OCI-LY7 (cell line): ENCODE measurements at regions not wholly inside any gene's neighbourhood (a gene's known extent, or its start where the extent isn't known, plus 50 kb on each side); places are given as distances from the start of the nearest gene placed in this dataset.

Source experiments
- BruUV-seq: library from RNA; stranded (reverse); fragments of 400-500 nt; replicated peaks from 2 replicates; lab custom pipeline; 2021; lab: Mats Ljungman, UMichigan
- CTCF ChIA-PET: fragments of 300-600 bp; sonication (Branson Sonifier 250); formaldehyde crosslinking; loops from one replicate; lab custom pipeline; 2022; ENCODE audit warnings: antibody characterized with exemption; ENCODE audit not compliant: unreplicated experiment; lab: Charles Lee
- POLR2A ChIA-PET: fragments of 300-600 bp; sonication (Branson Sonifier 250); formaldehyde crosslinking; loops from one replicate; lab custom pipeline; 2022; ENCODE audit warnings: antibody characterized with exemption; lab: Charles Lee
- DNase-seq: peaks from one replicate; pipeline ENCODE4 v3.0.0-alpha.2; 2015; ENCODE audit warnings: low spot score
- H2AFZ ChIP-seq: fragments of 200-600 bp; sonication (generic), shearing (Covaris generic); 2 replicates; pipeline ENCODE4 v1.6.1; 2014; ENCODE audit warnings: mild to moderate bottlenecking, antibody characterized with exemption, low read length, moderate library complexity
- H3K27ac ChIP-seq: fragments of 200-600 bp; sonication (generic); 2 replicates; pipeline ENCODE4 v1.5.1; 2014; ENCODE audit warnings: mixed run types, low read depth, mild to moderate bottlenecking, moderate library complexity, low read length, inconsistent platforms; ENCODE audit not compliant: poor library complexity, severe bottlenecking
- H3K36me3 ChIP-seq: fragments of 200-600 bp; sonication (generic); 2 replicates; pipeline ENCODE4 v1.6.1; 2014; ENCODE audit warnings: mild to moderate bottlenecking, antibody characterized with exemption, low read length, moderate library complexity, mixed read lengths; ENCODE audit not compliant: insufficient read depth
- H3K4me1 ChIP-seq: fragments of 200-600 bp; sonication (generic); 2 replicates; pipeline ENCODE4 v1.5.1; 2014; ENCODE audit warnings: mild to moderate bottlenecking, low read length; ENCODE audit not compliant: insufficient read depth, poor library complexity, severe bottlenecking
- H3K4me2 ChIP-seq: fragments of 200-600 bp; sonication (generic); 2 replicates; pipeline ENCODE4 v1.6.1; 2014; ENCODE audit warnings: mild to moderate bottlenecking, low read length
- H3K4me3 ChIP-seq: fragments of 200-600 bp; sonication (generic); 2 replicates; pipeline ENCODE4 v1.5.1; 2014; ENCODE audit warnings: mild to moderate bottlenecking, low read depth, low read length; ENCODE audit not compliant: poor library complexity, severe bottlenecking
- H3K79me2 ChIP-seq: fragments of 200-600 bp; sonication (generic); 2 replicates; pipeline ENCODE4 v1.6.1; 2016; ENCODE audit warnings: low read depth, mild to moderate bottlenecking, low read length, moderate library complexity, mixed read lengths; ENCODE audit not compliant: insufficient read depth
- H3K9me2 ChIP-seq: fragments of 200-600 bp; sonication (generic); 2 replicates; pipeline ENCODE4 v1.6.1; 2016; ENCODE audit warnings: mild to moderate bottlenecking, low read length, mixed read lengths; ENCODE audit not compliant: insufficient read depth
- H3K9me3 ChIP-seq: fragments of 200-600 bp; sonication (generic); 2 replicates; pipeline ENCODE4 v1.6.1; 2014; ENCODE audit warnings: mild to moderate bottlenecking, mixed run types, low read length, mixed read lengths
- H4K20me1 ChIP-seq: fragments of 200-600 bp; sonication (generic); 2 replicates; pipeline ENCODE4 v1.6.1; 2014; ENCODE audit warnings: mild to moderate bottlenecking, antibody characterized with exemption, low read length, moderate library complexity, mixed read lengths; ENCODE audit not compliant: insufficient read depth
- CTCF ChIP-seq: fragments of 200-600 bp; sonication (generic); conservative IDR thresholded peaks from 2 replicates; pipeline ENCODE4 v1.5.1; 2014; ENCODE audit warnings: mild to moderate bottlenecking, antibody characterized with exemption, low read length, moderate library complexity, mixed read lengths
- EZH2phosphoT487 ChIP-seq: fragments of 200-600 bp; sonication (generic); IDR thresholded peaks from 2 replicates; pipeline ENCODE4 v1.6.1; 2018; ENCODE audit warnings: low read depth, borderline replicate concordance, mild to moderate bottlenecking, mixed run types, antibody characterized with exemption, low read length, moderate library complexity, mixed read lengths
- intact Hi-C: fragments of 100-400 bp; cut with micrococcal nuclease; formaldehyde crosslinking; loops from one replicate; pipeline ENCODE4 v1.10.0; 2022; ENCODE audit not compliant: unreplicated experiment

- no peak overlapping the region for H3K4me3 ChIP-seq
- TF ChIP-seq CTCF (no peak), EZH2phosphoT487 (no peak)
- H3K36me3 ChIP-seq, result no peaks in the 10 kb centered on the region
- no peak for DNase-seq
- H3K27ac ChIP-seq, result no peak overlapping the region
- CTCF ChIA-PET, result no interaction called here
- intact Hi-C loops, result no loop called here
- no peak overlapping the region for H2AFZ ChIP-seq
- no peaks in the 10 kb centered on the region for H3K79me2 ChIP-seq
- BruUV-seq, result no TSS peak
- no peaks in the 10 kb centered on the region for H3K9me3 ChIP-seq
- no peaks in the 10 kb centered on the region for H3K4me1 ChIP-seq
- H3K9me2 ChIP-seq, result no peaks in the 10 kb centered on the region
- POLR2A ChIA-PET, result no interaction called here
- no peak overlapping the region for H3K4me2 ChIP-seq
- no peaks in the 10 kb centered on the region for H4K20me1 ChIP-seq
Observed at GRCh38 chr22:48478529-48479265, 1349.0 kb downstream of the BRD1 start.

- no TSS peak for BruUV-seq
- H4K20me1 ChIP-seq, result no peaks in the 10 kb centered on the region
- no peaks in the 10 kb centered on the region for H3K9me3 ChIP-seq
- no peak for DNase-seq
- ChIA-PET POLR2A (no interaction called here), CTCF (no interaction called here)
- no peak overlapping the region for H3K4me2 ChIP-seq
- no peak overlapping the region for H3K27ac ChIP-seq
- H3K4me1 ChIP-seq, result no peaks in the 10 kb centered on the region
- TF ChIP-seq EZH2phosphoT487 (no peak), CTCF (no peak)
- intact Hi-C loops, result no loop called here
- no peaks in the 10 kb centered on the region for H3K36me3 ChIP-seq
- no peak overlapping the region for H3K4me3 ChIP-seq
- H3K9me2 ChIP-seq, result no peaks in the 10 kb centered on the region
- no peaks in the 10 kb centered on the region for H3K79me2 ChIP-seq
- H2AFZ ChIP-seq, result no peak overlapping the region
Observed at GRCh38 chr22:48478124-48478523, 1349.5 kb downstream of the BRD1 start.

GRCh38 chr22:48477031-48477721 lies 1350.5 kb downstream of the BRD1 start:
- Histone ChIP-seq H3K9me2 (no peaks in the 10 kb centered on the region), H3K36me3 (no peaks in the 10 kb centered on the region), H3K4me3 (no peak overlapping the region), H3K4me1 (no peaks in the 10 kb centered on the region), H2AFZ (no peak overlapping the region), H3K9me3 (no peaks in the 10 kb centered on the region), H4K20me1 (no peaks in the 10 kb centered on the region), H3K27ac (no peak overlapping the region), H3K79me2 (no peaks in the 10 kb centered on the region), H3K4me2 (no peak overlapping the region)
- DNase-seq, result no peak
- TF ChIP-seq CTCF (no peak), EZH2phosphoT487 (no peak)
- intact Hi-C loops, result no loop called here
- ChIA-PET CTCF (no interaction called here), POLR2A (no interaction called here)
- no TSS peak for BruUV-seq
